ENCODE measurements at regions not wholly inside any gene's neighbourhood (a gene's known extent, or its start where the extent isn't known, plus 50 kb on each side); places are given as distances from the start of the nearest gene placed in this dataset.

DNA sequence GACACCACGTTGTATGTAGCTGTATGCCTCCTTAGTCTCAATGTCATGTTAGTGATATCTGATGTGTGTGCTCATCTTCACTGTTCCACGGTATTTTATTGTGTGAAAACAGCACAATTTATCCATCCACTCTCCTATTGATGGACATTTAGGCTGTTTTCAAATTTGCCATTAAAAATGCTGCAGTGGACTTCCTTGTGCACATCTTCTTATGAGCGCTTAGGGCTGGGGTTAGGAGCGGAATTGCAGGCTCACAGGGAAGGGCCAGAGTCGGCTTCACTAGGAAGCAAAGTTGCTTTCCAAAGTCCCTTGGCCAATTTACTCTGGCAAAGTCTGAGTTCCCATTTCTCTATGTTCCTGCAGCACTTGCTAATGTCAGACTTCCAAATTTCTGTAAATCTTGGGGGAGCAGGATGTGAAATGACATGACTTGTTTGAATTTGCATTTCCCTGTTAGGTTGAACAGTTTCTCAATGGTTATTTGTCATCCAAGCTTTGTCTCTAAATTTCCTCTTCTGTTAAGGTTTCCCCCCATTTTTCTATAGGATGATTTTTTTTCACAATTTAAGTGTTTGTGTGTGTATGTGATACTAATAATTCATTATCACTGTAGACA is 75.4 kb downstream of the MYEOV start:
- no peaks in the 10 kb centered on the region for H3K36me3 ChIP-seq
- intact Hi-C loops (cut with DNase I; ENCODE audit: low total_unique reads) = no loop called here
- H3K4me3 ChIP-seq = no peak overlapping the region
- 81 to 96% (median 90%) methylated on average over 5 of the region's 5 CpGs for WGBS, 5 donors
- no peaks in the 10 kb centered on the region for H3K27me3 ChIP-seq (replicated peaks in 1 of 7)
- peaks cover 0 to 4% (median 2%) of the 10 kb centered on the region in 6 donors for H3K4me1 ChIP-seq
- DNase-seq = no peak
- no peak overlapping the region for H3K27ac ChIP-seq
- TF ChIP-seq, protein P1, sequence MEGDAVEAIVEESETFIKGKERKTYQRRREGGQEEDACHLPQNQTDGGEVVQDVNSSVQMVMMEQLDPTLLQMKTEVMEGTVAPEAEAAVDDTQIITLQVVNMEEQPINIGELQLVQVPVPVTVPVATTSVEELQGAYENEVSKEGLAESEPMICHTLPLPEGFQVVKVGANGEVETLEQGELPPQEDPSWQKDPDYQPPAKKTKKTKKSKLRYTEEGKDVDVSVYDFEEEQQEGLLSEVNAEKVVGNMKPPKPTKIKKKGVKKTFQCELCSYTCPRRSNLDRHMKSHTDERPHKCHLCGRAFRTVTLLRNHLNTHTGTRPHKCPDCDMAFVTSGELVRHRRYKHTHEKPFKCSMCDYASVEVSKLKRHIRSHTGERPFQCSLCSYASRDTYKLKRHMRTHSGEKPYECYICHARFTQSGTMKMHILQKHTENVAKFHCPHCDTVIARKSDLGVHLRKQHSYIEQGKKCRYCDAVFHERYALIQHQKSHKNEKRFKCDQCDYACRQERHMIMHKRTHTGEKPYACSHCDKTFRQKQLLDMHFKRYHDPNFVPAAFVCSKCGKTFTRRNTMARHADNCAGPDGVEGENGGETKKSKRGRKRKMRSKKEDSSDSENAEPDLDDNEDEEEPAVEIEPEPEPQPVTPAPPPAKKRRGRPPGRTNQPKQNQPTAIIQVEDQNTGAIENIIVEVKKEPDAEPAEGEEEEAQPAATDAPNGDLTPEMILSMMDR (IDR thresholded peaks at IDR 0.05 in 8 of 11, conservative IDR thresholded peaks at IDR 0.05 in 3 of 11) = no peak
- TF ChIP-seq POLR2AphosphoS5 (IDR thresholded peaks at IDR 0.05) (no peak), POLR2A (IDR thresholded peaks at IDR 0.05) (no peak)
- peaks cover 0 to 8% (median 0%) of the 10 kb centered on the region in 8 donors for H3K9me3 ChIP-seq

DNA sequence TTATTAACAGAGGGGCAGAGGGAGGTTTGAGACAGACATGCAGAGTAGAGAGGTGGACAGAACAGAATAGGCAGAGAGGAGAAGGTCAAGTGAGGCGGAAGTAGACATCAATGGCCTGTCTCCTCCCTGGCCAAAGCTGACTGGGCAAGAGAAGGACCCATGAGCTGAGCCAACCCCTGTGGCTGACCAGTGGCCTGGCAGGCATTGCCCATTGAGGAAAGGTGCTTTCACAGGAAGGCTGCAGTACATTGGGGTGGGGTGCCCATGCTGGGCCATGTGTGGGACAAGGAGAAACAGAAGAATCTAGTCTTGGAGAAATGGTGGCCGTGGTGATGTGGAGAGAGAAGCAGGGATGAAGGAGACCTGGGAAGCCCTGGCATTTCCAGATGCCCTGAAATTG is 76.0 kb downstream of the MYEOV start:
- intact Hi-C loops (cut with DNase I; ENCODE audit: low total_unique reads) = no loop called here
- Histone ChIP-seq H3K27ac (no peak overlapping the region), H3K27me3 (replicated peaks in 1 of 7) (no peaks in the 10 kb centered on the region), H3K4me3 (no peak overlapping the region), H3K36me3 (no peaks in the 10 kb centered on the region), H3K4me1 (peaks cover 0 to 11% (median 8%) of the 10 kb centered on the region in 6 donors), H3K9me3 (peaks cover 0 to 8% (median 0%) of the 10 kb centered on the region in 8 donors)
- DNase-seq = no peak
- TF ChIP-seq POLR2A (IDR thresholded peaks at IDR 0.05) = no peak
- 89 to 93% (median 91%) methylated on average over 2 of the region's 2 CpGs for WGBS, 5 donors

DNA sequence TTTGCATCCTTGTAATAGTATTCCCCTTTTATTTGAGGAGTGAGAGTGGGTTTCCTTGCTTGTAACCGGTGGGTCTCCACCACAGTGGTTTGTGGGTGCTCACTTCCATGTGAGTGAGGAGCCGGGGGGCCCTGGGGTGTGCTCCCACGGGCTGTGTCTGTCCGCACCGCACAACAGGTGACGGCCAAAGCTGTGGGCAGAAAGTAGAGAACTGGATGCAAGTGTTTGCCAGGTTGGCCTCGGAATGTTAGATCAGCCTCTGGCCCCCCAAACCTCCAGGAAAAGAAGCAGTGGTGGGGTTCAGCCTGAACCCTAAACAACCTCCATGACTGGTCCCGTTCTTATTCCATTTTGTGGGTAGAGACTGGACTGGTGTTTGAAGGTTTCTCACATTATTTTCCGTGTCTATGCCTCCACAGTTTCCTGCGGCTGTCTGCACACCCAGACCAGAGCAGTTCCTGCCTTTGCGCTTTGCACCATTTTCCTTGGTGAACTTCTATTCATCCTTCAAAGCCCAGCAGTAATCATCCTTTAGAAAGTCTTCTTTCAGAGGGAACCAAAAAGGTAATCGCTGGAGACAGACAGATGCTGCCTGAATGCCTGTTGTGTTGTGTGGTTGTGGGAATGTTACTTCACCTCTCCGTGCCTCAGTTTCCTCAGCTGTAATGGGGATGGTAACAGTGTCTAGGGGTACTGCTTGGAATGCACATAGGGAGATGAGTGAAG is 77.2 kb downstream of the MYEOV start:
- intact Hi-C loops (cut with DNase I; ENCODE audit: low total_unique reads) = no loop called here
- Histone ChIP-seq H3K27me3 (replicated peaks in 1 of 7) (no peaks in the 10 kb centered on the region), H3K36me3 (no peaks in the 10 kb centered on the region), H3K27ac (no peak overlapping the region), H3K9me3 (peaks cover 0 to 8% (median 0%) of the 10 kb centered on the region in 8 donors), H3K4me3 (no peak overlapping the region), H3K4me1 (peaks cover 0 to 22% (median 19%) of the 10 kb centered on the region in 6 donors)
- TF ChIP-seq POLR2AphosphoS5 (IDR thresholded peaks at IDR 0.05) = no peak
- TF ChIP-seq, protein P1 (IDR thresholded peaks at IDR 0.05 in 8 of 11, conservative IDR thresholded peaks at IDR 0.05 in 3 of 11) = no peak
- no peak for TF ChIP-seq POLR2A (IDR thresholded peaks at IDR 0.05)
- peak; percentile 54 for DNase-seq
- WGBS, 5 donors = 92 to 97% (median 93%) methylated on average over 12 to 13 of the region's 13 CpGs

DNA sequence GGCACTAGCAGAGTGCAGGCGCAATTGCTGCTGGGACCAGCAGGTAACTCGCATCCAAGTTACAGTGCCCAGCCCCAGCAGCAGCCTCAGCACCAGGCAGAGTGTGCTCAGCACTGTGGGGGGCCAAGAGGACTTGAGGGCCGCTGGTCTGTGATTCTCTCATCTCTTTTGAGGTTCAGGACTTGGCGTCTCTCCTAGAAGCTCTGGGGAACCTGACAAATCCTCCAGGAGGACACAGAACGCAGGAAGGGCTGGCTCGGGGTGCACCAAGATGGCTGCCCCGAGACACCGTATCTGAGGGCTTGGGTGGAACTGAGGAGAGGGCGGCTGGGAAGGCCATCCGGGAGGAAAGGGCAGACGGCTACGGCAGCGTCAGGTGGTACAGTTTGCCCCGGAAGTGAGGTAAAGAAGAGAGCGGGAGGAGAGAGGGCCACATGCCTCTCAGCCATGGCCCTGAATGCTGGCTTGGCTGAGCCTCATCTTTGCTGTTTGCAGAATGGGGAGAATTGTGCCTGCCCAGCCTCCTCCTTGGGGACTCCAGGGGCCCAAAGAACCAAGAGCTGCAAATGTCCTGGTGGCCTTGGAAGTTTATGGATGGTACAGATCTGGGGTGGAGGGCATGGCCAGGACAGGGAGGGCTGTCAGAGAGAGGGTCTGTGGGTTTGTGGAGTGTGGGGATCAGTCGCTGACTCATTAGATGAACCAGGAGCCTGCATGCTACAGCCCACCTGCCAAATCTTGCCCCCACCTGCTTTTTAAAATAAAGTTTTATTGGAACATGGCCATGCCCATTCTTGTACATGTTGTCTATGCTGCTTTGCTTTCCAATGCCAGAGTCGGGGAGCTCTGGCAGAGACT is 78.0 kb downstream of the MYEOV start:
- peak; percentile 60 for DNase-seq
- Histone ChIP-seq H3K4me3 (no peak overlapping the region), H3K9me3 (peaks cover 0 to 8% (median 0%) of the 10 kb centered on the region in 8 donors), H3K36me3 (no peaks in the 10 kb centered on the region), H3K27ac (no peak overlapping the region), H3K27me3 (replicated peaks in 1 of 7) (no peaks in the 10 kb centered on the region), H3K4me1 (peaks cover 0 to 27% (median 20%) of the 10 kb centered on the region in 6 donors)
- intact Hi-C loops (cut with DNase I; ENCODE audit: low total_unique reads) = no loop called here
- WGBS, 5 donors = 90 to 94% (median 93%) methylated on average over 17 of the region's 17 CpGs
- TF ChIP-seq POLR2A (IDR thresholded peaks at IDR 0.05) (no peak), POLR2AphosphoS5 (IDR thresholded peaks at IDR 0.05) (no peak)
- TF ChIP-seq, protein P1 (IDR thresholded peaks at IDR 0.05 in 8 of 11, conservative IDR thresholded peaks at IDR 0.05 in 3 of 11) = no peak

Data from spleen (tissue), 11 donors.